RPMI8226 (cell line): ENCODE measurements at regions not wholly inside any gene's neighbourhood (a gene's known extent, or its start where the extent isn't known, plus 50 kb on each side); places are given as distances from the start of the nearest gene placed in this dataset.
A peak's percentile ranks its signal among the peaks of the same experiment; 100 is the strongest.

Experiments used
- DNase-seq: peaks from one replicate; pipeline ENCODE4 v3.0.0-alpha.2; 2015

DNA sequence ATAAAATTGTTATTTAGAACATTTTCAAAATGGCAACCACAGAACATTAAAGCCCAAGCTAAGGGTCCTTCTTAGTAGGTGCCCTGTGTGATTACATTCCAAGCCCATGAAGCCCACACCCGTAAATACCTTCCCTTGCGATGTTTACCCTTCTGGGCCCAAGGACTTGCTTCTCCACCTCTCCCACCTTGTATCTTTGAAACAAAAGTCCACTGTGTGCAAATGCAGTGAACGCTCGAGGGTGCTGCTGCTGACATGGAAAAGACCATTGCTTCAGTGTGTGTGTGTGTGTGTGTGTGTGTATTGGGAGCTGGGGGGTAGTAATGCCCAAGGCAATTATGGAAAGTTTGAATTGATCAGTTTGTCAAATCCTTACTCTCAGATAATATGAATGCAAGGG, 298.1 kb downstream of the TGFB2 start:
- DNase-seq: no peak

DNA sequence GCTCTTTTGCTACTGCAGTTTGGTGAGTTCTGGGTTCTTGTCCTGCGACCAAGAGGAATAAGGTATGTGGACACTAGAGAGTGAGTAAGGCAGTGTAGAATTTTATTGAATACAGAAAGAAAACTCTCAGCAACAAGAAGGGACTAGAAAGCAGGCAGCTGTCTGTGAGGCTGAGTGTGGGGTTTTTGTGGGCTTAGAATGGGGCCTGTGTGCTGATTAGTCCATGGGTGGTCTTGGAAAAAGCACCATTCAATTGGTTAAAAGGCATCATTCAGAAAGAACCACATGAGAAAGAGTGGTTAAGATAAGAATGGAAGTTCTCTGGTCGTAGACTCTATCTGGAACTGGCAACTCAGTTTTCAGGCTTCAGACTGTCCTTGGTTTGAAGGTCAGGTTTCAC, 298.8 kb downstream of the TGFB2 start:
- no peak for DNase-seq

DNA sequence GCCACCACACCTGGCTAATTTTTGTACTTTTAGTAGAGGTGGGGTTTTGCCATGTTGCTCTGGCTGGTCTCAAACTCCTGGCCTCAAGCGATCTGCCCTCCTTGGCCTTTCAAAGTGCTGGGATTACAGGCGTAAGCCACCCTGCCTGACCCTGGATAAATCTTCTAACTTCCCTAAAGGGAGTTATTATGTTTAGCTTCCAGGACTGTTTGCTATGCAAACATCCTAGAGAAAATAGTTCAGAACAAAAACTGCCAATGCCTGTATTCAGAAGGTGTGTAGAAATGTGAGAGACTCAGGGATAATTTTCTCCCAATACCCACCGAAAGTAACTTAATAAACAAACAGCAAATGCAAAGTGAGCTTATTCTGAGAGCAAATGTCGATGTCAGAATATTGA, 301.2 kb downstream of the TGFB2 start:
- no peak for DNase-seq

DNA sequence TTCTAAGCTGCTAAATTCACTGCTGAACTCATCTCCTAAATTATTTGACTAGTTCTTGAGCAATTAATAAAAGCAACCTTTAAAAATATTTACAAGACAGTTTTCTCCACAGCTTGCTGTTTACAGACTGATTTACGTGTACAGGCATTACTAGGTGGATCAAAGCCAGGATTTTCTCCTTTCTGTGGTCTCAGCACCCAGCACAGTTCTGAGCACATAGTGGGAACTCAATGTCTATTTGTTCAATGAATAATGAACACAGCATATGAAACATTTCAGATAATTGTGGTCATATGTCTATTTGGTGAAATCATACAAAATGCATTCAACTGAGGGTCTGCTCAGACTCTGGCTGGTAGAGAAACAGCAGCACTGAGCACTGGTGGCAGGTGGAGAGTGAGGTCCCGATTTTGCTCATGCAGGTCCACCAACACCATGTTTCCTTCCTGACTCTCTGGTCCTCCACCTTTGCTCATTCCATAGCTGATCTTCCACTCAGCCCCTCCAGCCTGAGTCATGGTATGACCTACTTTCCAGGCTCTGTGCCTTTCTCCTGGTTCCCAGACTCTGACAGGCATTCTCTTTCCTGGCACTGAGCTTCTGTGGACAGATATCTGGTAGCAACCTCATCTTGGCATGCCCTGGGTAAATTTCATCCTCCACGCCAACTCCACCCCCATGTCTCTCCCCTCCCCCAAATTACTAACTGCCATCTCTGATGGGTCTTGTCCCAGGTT, 311.3 kb downstream of the TGFB2 start:
- no peak for DNase-seq

DNA sequence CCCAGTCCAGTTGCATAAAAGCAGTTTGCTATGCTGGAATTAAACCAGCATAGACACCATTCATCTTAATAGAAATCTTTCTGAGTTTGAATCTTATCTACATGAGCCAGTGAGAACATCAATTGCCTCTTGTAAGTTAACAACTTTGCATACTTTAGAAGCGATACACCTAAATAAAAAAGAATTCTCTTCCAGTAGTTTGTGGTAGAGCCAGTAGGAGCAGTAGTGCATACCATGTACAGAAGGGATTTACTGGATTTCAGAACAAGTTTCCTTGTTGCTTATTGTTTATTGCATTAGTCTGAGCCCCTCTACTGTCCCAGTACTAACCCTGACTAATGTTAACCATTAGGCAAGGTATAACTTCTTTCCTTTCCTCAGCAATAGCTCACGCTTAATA, 313.1 kb downstream of the TGFB2 start:
- DNase-seq: no peak

DNA sequence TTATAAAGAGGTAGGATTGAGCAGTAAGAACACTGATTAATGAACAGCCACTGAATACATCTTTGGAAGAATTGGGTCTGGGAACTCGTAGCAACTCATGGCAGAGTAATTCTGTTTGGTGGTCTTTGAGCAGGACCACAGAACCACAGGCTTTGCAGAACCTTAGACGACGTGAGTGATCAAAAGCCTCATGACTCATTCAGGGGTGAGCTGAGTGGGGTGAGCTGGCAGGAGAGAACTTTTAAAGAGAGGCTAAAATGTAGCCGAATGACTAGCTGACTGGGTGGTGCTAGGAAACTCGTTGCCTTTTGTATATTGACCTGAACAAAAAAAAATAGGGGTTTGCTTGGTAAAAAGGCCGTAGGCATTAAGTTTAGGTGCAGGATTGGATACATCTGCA, 313.8 kb downstream of the TGFB2 start:
- DNase-seq: no peak

DNA sequence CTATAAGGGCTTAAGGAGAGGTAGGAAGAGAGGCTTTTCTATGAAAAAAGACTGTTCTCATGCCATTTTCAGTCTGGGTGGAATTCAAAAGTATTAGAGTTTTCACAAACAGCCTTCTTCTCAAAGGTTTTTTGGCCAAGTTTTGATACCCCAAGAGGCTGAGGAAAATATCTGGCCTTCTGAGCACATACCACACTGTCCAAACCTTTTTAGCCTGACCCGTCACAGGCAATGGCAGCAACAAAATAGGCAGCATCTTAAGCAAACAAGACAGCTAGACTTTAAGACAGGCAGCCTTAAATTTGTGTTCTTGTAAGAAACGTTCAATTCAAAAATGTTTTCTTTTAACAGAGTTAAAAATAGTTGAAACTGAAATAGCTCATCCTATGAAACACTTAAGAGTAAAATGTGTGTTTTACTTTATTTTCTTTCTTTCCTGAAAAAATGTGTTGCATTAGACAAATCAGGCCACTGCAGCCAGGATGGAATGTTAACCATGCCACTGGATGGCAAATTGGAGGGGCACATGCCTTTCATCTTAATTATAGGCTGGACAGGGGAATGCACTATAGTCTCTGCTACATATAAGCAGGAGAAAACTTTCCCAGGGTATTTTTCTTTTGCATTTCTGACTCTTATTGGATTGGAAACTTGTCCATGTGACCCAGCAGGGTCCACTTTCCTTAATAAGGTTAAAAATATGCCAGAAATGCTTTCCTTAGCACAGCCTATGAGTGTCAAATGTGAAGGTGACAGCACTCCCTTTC, 315.0 kb downstream of the TGFB2 start:
- no peak for DNase-seq

DNA sequence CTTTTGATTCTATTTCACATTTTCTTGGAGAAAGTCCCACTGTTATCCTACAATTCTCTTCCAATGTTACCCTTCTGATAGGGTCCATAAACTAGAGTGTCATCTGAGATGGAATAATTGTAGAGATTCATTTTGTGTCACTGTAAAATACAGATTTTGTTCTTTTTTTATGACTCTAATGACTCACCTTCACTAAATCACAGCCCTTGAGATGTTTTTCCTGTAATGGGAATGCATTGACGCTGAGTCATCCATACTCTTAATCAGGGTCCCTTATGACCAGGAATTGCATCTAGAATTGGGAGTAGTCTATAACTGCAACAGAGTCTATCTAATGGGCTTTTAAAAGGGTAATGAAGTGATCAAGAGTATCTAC, 315.5 kb downstream of the TGFB2 start:
- DNase-seq: no peak

DNA sequence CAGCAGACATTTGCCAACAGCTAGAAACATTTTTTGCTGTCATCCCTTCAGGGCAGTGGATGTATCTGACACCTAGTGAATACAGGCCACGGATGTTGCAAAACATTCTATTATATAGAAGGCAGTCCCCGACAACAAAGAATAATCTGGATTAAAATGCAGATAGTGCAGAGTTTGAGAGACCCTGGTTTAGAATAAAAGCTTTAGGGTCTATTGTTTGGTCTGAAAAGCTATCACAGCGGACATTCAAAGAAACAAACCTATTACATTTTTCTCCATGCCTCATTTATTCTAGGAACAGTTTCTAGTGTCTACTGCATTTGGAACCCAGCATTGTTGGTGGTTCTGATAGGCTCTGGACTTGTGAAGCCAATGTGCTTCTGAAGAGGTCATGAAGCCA, 316.3 kb downstream of the TGFB2 start:
- DNase-seq: no peak

DNA sequence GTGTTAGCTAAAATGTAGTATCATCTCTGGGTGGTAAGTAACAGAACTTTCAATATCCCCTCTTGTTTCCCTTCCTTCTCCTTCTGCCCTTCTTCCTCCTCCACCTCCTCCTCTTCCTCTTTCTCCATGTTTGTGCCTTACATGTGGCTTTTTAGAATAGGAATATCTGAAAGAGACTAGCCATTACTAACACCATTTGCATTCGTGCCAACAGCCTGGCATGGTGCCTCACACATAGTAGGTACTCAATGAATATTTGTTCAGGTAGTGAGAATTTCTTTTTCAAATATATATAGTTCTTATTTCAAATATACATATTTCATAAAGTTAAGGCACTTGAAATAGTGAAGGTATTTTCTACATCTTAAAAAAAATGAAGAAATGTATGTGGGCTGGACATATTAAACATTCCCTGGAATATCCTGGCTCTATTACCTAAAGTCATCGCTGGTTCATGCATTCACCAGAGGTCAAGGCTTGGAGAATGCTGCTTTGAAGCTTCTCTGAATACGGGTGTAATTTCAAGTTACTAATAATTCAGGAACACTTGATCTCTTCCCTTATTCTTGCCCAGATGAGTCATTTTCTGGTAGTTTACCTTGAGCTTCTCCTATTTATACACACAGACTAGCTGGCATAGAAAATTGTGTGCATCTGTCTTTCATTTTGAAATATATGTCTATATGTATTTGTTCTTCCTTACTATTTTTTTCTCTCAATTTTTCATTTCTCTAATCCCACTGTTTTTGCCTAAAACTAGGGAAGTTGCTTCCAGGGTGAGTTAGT, 319.4 kb downstream of the TGFB2 start:
- no peak for DNase-seq

DNA sequence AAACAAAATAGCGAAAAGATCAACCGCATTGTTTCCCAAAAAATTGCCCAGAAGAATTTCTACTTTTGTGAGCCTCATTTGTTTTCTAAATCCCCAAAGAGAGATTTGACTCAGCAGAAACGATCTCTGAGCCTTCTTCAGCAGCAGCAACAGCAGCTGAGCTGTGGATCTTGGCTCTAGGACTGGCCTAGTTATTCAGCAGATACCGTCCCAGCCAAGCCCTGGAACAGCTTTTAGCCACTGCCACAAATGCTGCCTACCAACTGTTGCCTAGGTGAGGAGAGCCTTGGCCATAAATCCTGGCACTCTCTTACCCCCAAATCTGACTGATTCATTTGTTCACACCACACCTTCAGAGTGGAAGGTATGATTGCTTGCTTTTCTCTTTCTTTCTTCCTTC, 320.1 kb downstream of the TGFB2 start:
- no peak for DNase-seq

DNA sequence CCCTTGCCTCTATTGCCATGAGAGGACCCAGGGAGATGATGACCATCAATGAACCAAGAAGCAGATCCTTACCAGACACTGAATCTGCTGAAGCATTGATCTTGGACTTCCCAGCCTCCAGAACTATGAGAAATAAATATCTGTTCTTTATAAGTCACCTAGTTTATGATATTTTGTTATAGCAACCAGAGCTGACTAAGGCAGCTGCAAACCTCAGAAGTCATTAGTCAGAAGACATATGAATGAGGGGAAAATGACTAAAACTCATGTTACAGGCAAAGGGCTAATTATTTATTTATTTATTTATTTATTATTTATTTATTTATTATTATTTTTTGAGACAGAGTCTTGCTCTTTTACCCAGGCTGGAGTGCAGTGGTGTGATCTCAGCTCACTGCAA, 321.1 kb downstream of the TGFB2 start:
- DNase-seq: no peak

DNA sequence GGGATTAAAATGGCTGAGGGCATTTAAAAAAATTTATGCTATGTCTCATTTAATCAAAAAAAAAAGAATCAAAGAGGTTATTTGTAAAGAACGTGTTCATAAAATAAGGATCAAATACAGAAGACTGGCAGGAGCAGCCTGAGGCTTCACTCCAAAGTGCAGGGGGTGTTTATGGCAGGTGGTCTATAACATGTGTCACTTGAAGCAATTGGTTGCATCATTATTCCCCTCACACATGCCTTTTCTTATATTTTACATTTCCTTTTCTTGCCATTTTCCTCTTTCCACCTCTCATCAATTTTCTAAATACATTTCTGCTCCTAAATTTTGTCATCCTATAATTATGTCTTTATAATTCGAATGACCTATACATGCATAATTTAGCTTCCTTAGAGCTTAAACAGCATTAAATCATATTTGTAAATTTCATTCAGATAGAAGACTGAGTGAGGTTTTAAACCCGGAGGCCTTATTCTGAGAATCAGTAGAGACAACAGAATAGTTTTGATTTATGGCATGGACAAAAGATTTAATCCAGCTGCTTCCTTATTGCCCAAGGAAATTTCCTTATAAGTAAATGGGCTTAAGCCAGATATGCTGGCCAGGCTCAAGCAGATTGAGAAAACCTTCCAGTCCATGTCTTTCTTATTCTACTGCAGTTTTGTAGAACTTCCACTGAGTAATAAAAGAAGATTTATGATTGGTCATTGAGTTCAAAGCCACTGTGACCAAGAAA, 322.8 kb downstream of the TGFB2 start:
- no peak for DNase-seq

DNA sequence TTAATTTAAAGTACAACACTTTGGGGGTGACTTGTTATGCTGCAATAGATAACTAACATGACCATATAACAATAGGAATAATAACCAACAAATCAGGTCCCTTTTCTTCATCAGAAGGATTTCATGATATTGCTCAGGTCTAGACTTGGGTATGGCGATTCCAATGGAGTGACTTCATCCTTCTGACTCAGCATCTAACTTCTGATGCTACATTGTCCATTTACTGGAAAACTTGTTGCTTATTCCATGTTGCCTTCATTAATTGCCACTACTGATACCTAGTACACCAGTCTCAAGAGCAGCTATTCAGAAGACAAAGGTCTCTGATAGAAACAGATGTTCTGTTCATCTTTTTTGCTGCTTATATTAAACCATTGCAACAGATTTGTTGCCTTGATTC, 324.3 kb downstream of the TGFB2 start:
- DNase-seq: no peak

DNA sequence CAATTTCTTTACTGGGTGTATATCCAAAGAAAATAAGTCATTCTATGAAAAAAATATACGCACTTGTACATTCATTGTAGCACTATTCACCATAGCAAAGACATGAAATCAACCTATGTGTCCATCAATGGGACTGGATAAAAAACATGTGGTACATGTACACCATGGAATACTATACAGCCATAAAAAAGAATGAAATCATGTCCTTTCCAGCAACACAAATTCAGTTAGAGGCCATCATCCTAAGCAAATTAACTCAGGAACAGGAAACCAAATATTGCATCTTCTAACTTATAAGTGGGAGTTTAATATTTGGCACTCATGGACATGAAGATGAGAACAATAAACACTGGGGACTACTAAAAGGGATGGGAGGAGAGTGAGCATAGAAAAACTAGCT, 325.7 kb downstream of the TGFB2 start:
- no peak for DNase-seq

DNA sequence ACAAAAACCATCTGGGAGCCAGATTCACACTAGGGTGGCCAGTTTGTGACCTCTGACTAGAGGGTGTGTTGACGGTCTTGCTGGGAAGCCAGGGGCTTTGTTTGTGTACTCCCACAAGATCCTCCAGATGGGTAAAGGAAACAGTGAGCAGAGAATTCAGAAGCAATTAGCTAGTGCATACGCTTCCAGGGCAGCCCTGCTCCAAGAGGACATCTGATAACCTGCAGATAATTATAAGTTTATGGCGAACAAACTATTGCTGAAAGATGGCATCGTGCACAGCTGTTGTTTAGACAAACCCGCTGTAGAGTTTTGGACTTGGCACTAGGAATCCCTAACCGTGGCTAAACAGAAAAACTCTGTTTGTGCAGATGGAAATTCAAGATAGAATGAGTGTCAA, 326.4 kb downstream of the TGFB2 start:
- no peak for DNase-seq

DNA sequence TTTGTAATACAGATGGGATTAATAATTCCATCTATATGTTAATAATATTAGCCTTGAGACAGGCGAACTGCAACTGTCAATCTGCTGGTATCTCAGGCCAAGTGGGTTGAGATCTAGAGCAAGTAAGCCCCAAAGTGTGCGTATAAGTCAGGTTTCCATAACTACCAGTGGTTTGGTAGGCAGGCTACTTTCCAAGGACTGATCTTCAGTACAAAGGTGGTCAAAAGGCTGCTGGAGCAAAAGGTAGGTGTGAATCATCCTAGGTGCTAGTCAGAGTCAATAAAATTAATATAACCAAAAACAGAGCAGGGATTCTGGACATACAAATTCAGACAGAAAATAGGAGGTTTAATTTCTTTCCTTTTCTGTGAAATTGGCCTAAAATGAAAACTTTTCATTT, 328.0 kb downstream of the TGFB2 start:
- no peak for DNase-seq

DNA sequence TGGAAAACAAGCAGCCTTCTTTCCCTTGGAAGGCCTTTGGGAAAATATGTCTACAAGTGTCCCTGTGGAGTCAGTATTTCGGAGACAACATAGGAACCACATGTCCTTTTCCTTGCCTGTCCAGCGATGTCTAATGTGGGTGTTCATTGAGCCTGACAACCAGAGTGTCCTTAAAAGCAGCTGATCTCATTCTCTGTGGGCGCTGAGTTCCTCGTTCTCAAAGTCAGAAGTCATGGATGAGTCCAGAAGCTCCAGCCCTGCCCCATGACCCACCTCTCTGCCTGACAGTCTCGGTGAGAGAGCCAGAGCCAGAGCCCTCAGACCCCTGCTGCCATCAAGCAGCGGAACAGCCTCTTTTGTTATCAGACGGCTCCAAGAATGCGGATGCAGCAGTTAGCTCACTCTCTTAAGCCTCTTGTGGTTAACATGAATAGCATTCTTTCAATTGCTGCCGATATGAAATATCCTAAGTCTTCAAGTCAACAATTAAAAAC, 329.2 kb downstream of the TGFB2 start:
- peak; percentile 11 for DNase-seq

DNA sequence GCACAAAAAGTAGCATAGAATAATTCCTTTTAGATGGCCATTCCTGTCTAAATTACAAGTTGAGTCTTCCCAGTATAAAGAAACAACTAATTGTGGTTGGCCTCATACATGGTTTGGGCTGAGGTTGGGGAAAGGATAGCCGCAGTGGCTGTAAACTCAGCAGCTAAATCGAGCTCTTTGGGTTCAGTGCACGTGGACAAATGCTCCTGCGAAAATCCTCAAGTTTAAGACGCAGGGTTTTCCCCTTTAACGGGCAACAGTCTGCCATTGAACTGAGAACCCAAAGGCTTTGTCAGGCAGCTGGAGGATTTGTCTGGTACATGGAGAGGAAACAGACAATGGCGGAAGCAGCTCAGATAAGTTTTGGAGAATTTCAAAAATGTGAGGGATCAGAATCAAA, 331.9 kb downstream of the TGFB2 start:
- DNase-seq: no peak

DNA sequence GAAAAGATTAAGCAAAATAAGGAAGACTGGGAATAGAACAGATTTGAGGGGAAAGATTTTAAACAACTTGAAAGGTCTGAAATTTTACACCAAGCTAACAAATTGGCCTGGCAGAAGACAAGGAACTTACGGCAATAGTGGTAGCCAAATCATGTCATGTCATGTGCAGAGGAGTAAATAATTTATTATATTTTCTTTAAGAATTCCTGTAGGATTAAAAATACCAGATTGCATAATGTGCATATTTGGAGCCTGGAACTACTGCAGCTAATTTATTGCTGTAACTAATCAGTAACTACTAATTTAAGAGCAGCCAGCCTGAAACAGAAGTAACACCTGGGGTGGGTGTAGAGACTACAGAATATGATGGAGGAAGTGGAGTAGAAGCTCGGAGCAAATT, 334.3 kb downstream of the TGFB2 start:
- no peak for DNase-seq

DNA sequence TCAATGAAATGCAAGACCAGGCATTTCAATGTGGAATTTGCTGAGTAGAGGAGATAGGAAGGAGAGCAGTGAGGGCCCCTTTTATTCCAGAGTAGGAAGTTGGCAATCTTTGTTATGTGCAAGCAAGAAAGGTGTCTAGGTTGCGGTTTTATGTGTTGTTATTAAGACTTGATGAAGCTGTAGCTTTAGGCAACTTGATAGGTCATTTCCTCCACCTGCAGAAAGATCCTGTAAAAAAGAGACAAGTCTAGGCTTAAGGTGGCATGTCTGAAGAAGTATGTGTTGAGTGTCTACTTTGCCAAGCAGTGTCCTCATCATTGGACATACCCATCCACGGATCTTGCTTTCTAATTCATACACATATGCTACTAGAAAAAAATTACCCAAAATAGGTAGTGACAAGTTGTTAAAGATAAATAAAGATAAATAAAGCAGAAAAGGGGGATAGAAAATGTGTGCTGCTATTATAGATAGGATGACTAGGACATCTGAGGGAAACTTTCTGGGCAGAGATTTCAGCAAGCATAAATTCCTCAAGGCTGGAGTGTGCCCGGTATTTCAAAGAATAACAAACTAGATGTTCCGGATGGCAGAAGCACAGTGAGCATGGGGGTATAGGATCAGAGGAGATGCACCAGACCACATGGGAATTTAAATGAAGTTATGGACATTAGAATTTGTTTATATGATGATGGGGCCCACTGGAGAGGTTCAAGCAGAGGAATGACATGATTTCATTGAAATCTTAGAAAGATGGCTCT, 335.0 kb downstream of the TGFB2 start:
- no peak for DNase-seq

DNA sequence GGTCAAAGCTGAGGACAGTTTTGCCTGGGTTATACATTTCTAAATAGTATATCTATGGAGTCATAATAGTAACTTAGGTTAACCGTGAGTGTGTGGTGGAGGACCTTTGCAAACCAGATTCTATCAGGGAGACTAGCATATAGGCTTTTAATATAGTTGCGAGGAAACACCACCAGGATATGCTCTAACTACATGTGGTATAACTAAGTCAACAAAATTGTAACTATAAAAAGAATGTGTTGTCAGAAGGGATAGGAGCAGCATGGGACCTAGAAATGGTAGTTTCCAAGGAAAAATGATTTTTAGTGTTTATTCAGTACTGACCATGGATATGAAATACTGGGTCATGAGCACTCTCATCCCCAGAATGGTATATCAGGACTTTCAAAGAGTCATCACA, 338.1 kb downstream of the TGFB2 start:
- no peak for DNase-seq
